ENCODE measurements at regions not wholly inside any gene's neighbourhood (a gene's known extent, or its start where the extent isn't known, plus 50 kb on each side); places are given as distances from the start of the nearest gene placed in this dataset.

DNA sequence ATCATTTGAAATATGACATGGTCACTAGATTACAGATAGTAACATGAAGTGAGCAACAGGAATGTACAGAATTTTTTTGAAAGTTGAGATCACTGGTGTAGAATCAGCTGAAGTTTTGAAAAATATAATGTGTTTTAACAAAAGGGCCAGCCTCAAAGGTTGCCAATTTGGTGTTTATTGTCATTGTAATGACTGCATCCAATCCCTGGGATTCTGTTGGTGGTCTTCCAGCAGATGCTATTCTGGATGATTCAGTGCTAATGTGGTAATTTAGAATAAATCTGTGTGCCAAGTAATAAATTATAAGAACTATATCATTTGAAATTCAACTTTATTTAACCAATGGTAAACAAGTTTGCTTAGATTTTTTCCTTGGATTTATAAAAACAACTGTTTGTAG is 436.4 kb upstream of the PKN2 start:
- in situ Hi-C loops (cut with MboI; ENCODE audit: low sequenced_read_pairs), result no loop called here

DNA sequence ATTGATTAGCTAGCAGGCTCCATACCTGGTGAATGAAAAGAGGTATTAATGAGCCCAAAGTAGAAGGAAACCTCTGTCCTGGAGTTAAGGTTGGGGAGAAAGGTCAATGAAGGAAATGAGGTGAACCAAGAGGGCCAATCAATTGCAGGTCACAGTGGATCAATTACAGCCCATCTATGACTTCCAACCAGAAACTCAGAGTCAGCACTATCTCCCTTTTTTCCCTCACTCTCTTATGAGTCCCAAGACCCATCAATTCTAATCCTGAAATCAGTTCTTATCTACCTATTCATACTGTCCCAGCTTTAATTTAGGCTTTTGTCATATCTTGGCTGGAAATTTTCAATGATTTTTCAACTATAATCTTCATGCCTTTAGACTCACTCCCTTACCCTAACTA is 433.2 kb upstream of the PKN2 start:
- in situ Hi-C loops (cut with MboI; ENCODE audit: low sequenced_read_pairs), result no loop called here

DNA sequence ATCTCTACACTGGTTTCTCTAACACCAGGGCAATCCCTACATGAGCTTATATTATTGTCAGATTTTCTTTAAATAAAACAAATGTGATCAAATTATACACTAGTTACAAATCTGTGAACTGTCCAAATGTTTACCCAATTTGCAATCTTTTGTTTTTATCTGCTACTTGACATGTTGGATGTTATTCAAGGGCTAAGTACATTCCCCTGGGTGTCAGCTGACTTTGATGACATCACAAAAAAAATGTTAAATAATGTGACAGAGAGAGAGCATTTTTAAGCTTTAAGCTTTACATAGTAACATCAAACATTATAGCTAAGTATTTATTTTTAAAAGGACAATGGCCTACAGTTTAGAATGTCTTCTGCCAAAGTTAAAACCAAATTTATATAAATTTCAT is 431.3 kb upstream of the PKN2 start:
- in situ Hi-C loops (cut with MboI; ENCODE audit: low sequenced_read_pairs), result no loop called here

DNA sequence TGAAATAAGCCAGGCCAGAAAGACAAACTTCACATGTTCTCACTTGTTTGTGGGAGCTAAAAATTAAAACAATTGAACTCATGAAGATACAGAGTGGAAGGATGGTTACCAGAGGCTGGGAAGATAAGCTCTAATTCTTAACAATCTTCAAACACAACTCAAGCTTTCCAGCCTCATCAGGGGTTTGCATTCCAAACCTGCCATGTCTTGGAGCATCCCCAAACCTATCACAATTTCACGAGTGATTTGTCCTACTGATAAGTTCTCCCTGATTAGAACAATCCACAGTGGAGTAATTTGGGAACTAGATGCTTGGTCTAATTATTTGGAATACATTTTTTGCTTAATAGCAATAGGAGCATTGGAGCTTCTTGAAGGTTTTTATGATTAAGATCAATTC is 418.5 kb upstream of the PKN2 start:
- in situ Hi-C loops (cut with MboI; ENCODE audit: low sequenced_read_pairs), result no loop called here

DNA sequence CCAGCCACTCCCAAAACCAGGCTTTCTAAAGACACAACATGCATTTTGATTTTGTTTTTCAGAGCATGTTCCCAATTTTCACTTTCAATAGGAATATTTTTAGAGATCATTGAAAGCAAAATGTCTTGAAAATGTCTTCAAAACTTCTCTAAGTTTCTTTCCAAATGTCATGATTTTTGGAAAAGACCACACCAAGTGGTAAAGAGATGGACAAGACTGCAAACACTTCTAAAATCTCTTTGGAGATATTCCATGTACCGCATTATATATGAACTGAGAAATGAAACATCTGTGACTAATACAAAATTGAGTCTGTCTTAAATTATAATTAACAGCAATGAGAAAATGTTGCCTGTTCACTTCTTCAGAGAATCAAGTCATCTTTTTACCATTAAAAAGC is 418.0 kb upstream of the PKN2 start:
- in situ Hi-C loops (cut with MboI; ENCODE audit: low sequenced_read_pairs), result no loop called here

DNA sequence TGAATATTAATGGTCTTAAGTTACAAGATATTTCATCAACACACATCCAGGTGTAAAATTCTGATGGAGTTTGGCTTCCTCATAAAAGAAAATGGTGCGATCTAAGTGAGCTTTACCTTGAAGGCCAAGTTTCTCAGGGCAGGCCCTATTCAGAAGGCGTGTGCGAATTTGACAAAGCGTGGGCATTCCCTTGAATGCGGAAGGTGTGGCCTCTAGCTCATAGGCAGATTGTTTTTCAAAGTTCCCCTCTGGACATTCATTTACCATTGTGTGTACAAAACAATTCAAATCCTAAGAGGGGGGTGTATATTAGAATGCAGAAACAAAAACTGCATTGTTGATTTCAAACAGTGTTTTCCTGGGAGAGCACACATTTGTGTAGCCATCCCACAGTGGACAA is 411.9 kb upstream of the PKN2 start:
- in situ Hi-C loops (cut with MboI; ENCODE audit: low sequenced_read_pairs), result no loop called here

DNA sequence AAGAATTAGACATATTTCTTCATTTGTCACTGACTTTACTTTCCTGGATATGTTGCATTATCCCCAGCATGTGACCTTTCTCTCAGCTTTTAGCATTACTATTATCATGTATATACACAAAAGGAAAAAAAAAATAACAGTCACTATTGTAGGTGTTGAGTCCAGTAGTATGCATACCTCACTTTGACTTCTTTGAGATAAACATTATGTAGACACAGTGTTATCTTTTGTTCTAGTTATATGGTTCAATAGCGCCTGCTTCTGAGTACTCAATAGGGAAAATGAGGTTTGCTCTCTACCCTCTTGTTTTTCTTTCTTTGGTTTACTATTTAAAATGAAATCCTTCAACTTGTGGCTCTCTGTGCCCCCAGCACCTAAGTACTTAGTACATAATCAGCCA is 409.6 kb upstream of the PKN2 start:
- in situ Hi-C loops (cut with MboI; ENCODE audit: low sequenced_read_pairs), result no loop called here

DNA sequence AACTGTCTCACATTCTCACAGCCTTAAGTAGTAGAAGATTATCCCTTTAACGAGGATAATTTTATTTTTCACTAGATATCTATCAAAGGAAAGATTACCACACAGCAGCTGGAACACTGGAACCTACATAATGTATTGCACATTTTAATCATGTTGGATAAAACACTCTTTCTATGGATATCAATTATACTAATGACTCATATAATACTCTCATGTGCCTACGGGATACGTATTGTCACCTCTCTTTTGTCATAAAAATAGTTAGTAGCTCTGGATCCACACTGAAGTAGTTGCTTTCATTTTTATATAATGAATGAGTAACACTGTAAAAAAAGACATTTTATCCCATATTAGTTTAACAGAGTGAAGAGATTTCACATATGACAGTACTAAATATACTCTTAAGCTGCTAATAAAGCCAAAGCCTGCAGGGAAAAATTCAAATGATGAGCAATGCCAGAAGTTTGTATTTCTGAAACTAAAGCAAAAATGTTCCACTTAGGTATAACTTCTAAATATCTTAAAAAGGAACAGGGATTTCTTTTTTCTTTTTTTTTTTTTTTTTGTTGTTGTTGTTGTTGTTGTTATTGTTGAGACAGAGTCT is 408.7 kb upstream of the PKN2 start:
- in situ Hi-C loops (cut with MboI; ENCODE audit: low sequenced_read_pairs), result no loop called here

DNA sequence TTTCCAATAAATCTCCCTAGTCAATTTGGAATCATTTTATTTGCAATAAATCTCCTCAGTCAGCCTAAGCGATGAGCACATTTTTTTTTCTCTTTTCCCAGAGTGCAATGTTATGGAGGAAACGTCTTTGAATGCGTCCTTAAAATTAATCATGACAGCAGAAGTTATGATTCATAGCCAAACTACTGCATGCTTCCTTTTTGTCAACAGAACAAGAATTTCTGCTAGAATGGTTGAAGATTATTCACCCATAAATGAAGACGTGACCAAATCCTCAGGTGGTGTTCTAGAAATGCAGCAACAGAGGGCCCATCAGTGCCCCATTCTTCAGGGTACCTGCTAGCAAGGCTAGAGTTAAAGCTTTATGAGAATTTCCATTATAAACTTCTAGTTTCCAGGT is 407.9 kb upstream of the PKN2 start:
- in situ Hi-C loops (cut with MboI; ENCODE audit: low sequenced_read_pairs), result no loop called here

DNA sequence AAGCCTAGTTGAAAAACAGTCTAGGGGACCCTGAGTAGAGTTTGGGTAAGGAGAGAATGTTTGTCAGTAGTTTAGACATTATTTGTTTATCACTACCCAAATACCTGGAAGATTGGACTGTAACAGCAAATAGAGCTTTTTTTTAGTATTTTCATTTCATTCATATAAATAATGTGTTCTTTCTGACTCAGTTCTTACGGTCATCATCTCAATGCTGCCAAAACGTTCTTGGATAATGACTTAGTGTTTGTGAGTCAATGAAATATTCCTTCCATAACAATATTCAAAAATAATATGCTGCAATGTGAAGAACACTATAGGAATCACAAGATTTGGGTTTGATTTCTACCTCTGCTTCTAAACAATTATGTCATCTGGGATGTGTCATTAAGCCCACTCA is 400.0 kb upstream of the PKN2 start:
- in situ Hi-C loops (cut with MboI; ENCODE audit: low sequenced_read_pairs), result no loop called here

DNA sequence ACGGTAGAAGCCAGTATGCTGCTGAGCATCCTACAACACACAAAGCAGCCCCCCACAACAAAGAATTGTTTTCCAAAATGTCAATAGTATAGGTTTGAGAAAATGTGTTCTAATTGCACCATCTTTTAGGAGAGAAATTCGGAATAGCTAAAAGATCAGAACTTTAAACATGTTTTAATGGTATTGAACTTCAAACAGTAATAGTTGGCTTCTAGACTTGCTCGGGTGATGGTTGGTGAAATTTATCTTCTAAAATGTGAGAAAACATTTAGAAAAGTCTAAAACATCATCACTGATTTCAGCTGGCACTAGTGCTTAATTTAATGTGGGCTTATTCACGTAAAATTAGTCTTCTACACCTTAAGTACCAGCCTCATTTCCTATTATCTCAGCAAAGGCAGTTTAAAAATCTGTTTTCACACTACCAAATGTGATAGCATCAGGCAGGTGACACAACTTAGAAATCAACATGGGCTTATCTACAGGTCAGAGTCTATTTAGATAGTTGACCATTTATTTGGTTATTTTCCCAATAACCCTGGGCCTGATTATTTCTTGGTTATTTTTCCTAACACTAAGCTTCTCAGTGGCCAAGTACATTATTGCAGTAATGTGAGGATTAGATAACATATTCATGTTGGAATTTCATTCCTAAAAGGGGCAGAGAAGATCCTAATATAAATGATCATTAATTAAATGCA is 399.3 kb upstream of the PKN2 start:
- in situ Hi-C loops (cut with MboI; ENCODE audit: low sequenced_read_pairs), result no loop called here

DNA sequence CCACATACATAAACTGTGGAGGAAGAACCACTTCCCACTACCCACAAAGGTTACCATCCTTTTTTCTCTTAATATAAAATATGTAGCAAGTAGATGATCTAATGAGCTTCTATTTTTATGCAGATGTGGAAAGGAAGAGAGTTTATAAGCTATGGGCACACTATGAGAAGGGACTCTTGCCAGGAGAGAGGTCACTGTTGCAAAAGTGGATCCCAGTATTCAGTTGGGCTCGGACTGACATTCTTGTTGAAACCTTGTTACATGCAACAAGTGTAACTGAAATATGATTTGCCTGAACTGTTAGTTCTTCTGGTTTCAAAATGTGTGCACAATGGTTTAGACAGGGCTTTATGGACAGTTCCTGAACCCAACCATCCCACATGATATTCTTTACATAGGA is 397.4 kb upstream of the PKN2 start:
- in situ Hi-C loops (cut with MboI; ENCODE audit: low sequenced_read_pairs), result no loop called here

DNA sequence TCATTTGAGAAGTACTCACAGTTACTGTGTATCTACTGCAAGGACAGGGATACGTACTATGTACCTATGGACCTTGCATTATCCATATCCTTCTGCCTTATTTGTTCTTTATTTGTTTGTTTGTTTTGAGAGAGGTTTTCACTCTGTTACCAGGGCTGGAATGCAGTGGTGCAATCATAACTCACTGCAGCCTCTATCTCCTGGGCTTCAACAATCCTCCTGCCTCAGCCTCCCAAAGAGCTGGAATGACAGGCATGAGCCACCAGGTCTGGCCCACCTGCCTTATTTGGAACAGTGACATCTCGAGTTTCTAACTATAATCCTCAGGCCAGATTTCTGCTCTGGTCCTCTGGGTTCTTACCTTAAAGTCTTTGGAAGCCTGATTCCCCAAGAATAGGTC is 395.5 kb upstream of the PKN2 start:
- in situ Hi-C loops (cut with MboI; ENCODE audit: low sequenced_read_pairs), result no loop called here

DNA sequence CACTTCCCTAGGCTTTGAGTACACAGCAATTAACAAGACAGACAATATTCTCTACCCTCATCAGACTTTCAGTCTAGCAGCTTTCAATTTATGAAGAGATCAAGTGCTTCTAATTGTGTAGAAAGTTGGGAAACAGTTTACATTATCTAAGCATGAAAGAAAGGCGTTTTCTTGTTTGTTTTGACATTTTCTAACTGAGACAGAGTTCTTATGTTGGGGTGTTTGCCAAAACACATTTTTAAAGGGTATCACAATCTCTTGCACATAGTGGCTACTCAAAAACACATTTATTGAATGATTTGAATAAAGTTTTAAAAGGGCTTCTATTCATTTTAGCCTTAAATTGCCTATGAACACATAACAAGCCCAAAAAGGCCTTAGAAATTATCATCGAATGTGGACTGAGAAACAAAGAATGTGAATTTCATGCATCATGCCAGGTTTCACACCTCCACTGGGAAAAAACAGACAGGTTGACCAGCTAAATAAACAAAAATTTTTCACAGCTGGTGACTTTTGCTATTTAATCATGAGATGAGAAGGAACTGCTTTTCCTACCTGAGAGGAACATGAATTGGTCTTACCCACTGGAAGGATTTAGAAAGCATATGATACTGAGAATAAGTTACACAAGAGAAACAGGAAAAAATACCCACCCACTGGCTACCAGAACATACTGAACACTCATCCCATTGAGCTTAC is 394.5 kb upstream of the PKN2 start:
- in situ Hi-C loops (cut with MboI; ENCODE audit: low sequenced_read_pairs), result no loop called here

DNA sequence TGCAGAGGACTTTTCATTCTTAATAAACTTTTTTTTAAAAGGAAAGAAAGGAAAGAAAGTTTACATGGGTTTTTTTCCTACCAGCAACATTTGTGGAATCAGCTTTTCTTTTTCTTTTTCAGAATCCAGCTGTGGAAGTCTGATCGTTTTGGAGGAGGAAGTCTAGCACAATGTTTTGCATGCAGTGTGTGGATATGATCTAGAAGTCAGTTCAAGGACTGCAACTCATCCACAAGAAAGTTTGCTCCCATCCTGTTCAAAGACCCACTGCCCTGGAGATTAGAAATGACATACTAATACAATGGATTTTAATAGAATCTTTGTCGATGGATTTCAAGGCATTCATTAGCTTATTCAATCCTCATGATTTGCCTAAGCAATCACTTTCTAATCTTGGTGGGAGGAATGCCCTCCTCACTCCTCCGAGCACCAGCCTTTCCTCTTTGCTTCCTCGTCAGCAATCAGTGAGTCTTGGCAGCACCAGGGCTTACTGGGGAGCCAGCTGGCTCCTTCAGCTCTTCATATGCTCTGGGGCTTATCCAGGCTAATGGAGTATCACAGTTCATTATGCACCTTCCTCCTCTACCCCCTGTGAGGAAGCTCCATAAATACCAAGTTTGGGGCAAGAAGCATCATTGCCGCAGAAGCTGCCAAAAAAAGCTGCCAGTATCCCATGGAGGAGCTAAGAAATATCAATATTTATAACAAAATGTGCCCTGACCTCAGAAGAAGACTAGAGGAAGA is 392.3 kb upstream of the PKN2 start:
- in situ Hi-C loops (cut with MboI; ENCODE audit: low sequenced_read_pairs), result no loop called here

DNA sequence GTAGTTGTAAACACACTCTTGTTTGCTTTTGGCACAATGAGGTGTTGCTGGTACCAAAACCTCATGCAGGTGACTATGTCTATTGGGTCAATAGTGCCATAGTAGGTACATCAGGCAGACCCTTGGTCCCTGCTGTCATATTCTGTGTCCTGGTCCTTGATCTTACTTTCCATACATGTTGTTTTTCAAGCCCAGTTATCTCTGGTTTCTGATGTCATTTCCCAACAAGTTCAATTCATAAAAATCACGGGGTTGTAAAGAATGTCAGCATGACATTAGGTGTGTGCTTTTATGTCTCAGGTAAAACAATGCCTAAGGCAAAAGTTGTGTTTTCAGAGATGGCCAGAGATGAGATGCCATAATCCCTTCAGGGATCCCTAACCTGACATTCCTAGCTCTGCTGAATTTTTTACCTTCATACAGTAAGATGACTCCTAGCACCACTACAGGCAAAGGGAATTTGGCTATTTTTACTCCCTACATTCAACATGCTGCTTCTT is 390.3 kb upstream of the PKN2 start:
- in situ Hi-C loops (cut with MboI; ENCODE audit: low sequenced_read_pairs), result no loop called here

DNA sequence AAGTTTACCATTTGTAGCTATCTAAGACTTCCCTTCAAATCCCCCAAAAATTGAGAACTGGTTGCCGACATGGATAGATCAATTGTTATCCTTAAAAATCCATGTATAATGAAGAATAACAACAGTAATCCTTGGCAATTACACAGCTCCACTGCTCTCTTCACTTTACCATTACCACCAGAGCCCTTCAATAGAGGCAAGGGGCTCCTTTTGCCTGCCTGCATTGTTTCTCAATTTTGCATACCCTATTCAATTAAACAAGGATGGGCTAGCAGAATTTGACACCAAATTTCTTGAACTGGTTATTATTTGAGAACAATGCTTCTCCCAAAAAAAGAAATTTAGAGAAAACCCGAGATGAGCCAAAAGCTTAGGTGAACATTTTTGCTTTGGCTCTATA is 387.8 kb upstream of the PKN2 start:
- in situ Hi-C loops (cut with MboI; ENCODE audit: low sequenced_read_pairs), result no loop called here

DNA sequence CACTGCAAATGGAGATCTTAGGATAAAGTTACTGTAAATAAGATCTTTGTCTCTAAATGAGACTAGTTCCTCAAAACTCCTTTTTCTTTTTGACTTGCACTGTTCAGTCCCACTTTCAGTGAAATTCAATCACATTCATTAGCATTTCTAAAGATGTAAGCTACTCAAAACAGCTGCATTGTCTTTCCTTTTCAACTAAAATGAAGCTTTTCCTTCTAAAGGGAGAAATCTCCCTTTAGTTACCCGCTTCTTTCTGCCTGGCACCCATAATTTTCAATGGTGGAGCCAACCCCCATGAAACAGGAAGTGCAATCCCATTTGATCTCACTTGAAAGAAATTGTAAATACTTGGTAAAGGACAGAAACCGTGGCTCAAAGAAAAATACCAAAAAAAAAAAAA is 387.4 kb upstream of the PKN2 start:
- in situ Hi-C loops (cut with MboI; ENCODE audit: low sequenced_read_pairs), result no loop called here

DNA sequence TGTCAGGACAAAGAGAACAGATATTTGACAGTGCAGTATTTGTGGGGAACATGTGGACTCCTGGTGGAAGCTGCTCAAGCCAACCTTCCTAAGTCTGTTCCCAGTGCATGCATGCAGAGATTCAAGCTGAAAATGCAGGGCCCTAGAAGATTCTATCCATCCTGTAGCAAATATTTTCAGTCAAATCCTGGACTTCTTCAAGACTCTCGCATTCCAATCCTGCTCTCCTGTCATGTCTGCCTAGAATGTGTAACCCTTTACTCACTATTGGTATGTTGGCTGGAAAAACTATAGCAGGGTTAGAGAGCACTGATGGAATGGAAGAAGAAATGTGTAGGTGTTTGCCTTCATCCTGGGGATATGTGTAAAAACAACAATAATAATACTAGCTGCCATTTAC is 385.6 kb upstream of the PKN2 start:
- in situ Hi-C loops (cut with MboI; ENCODE audit: low sequenced_read_pairs), result no loop called here

DNA sequence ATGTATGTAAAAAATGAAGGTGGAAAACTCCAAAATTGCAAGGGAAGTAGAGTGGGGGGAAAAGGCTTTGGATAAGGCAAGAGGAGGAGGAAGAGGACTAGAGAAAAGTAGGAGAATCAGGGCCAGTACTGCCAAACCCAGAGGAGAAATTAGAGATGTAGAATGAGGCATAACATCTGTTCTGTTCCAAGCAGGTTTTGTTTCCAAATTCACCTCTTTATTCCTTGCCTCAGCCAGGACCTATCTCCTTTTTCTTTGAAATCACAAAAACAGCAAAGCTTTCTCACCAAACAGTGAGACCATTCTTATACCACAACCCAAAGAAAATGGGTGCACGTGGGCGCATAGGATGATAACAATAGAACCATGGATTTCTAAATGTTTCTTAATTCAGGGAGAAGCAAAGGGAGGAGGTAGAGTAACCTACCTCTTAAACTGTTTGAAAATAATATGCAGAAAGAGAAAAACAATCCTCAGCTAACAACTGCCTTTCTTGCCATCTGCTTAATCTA is 383.3 kb upstream of the PKN2 start:
- in situ Hi-C loops (cut with MboI; ENCODE audit: low sequenced_read_pairs), result no loop called here

DNA sequence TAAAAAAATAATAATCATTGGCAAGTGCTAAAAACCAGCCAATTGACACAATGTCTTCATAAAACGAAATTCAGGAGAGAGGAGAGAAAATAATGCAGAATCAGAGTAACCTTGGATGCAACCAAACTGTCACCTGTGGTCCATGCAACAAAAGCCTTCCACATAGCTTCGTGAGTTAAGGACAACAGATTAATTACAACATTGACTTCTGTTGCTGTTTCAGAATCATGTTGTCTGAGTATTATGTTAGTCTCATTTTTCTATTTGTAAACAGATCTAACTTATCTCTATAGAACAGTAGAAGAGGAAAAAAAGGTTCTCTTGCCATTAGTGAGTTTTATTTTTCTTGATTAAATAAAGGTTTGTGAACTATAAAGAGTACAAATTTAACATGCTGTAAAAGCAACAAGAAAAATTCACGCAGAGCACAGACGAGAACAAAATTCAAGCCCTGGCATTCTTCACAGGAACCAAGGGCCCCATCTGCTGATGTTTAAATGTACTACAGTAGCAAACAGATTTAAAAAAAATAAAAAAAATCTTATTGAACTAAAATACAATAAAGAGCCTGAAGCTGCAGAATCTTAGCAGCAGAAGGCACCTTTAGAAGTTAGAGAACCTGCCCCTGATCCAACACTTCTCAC is 381.1 kb upstream of the PKN2 start:
- in situ Hi-C loops (cut with MboI; ENCODE audit: low sequenced_read_pairs), result no loop called here

Data from HL-60/S4 (cell line).